GM19324 (cell line): ENCODE measurements at regions not wholly inside any gene's neighbourhood (a gene's known extent, or its start where the extent isn't known, plus 50 kb on each side); places are given as distances from the start of the nearest gene placed in this dataset.
"Not testable (repeated sequence)": the region's sequence is repeated elsewhere in the genome, so short reads cannot be mapped to it uniquely, and the experiment has no call there.

ENCODE experiments used
- ATAC-seq: cut with Tn5 transposase; IDR thresholded peaks from one replicate; pipeline ENCODE4 v1.9.1; 2021; ENCODE audit warnings: mild to moderate bottlenecking, moderate library complexity; ENCODE audit not compliant: unreplicated experiment, low FRiP score

DNA sequence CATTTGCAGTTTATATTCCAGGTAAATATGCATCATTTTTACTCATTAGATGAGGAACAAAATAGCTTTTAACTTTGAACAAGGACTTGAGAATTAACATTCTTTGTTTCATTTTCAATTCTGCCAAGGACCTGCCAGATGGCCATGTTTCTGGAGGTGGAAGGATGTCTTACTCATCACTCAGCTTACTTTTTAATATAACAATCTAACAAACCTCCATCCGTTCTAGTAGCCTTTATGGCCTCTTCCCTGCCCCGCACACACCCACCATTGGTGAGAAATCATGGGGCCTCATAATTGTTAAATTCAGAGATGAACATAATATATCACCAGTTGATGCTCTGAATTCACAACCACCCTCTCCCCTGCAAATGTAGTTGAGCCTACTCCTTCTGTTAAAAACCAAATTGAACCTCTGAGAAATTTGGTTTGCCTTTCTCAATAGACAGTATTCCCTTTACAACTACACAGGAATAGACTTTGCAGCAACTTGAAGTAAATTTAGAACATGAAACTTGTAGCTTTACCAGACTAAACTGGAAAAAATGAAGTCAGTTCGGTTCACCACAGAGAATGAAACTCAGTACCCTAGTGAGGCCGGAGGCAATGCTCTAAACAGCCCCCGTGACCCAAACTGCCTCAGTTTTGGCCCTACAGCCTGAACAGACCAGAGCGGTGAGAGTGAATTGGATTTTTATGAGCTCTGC is 50.1 kb upstream of the ACSL4 start:
- peak; percentile 80 for ATAC-seq

DNA sequence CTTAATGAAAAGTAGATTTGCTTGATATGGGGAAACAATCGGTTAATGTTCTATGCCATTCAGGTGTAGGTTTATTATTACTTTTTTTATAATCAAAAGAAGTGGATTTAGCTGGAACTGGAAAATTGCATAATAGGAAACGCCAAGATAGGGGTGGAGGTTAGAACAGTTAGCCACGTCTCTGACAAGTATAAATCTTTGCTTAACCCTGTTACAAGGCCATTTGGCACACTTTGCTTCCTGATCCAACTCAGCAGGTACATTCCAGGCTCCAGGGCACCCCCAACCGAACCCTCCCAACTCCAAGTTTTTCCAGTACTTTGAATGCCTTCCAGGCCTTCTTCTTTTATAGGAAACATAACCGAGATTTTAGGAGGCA is 50.6 kb upstream of the ACSL4 start:
- ATAC-seq: no peak

DNA sequence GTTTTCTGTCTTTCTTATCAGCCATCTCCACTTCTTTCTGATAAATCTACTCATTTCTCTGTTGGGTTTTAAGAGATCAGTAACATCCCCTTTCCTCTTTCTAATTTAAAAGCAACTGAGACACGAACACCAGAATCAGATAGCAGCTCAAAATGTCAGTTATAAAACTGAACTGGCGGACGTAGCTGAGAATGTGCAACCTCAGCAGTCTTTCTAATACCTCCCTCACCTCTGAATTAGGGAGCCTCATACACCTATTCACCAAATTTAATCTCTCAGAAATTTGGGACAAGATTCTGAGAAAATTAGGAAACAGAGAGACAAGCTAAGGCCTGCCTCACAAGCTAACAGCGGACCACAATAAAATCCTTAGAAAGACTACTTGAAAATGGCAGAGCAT is 52.0 kb upstream of the ACSL4 start:
- ATAC-seq: no peak

DNA sequence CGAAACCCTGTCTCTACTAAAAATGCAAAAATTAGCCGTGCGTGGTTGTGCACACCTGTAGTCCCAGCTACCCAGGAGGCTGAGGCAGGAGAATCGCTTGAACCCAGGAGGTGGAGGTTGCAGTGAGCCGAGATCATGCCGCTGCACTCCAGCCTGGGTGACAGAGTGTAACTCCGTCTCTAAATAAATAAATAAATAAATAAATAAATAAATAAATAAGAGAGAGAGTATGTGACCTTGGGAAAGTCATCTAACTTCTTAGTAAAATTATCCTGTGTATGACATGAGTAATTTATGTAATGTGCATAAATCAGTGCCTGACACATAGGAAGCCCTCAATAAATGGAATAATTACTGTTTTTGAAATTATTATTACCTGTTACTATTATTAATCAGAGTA is 57.5 kb upstream of the ACSL4 start:
- ATAC-seq: not testable (repeated sequence)

DNA sequence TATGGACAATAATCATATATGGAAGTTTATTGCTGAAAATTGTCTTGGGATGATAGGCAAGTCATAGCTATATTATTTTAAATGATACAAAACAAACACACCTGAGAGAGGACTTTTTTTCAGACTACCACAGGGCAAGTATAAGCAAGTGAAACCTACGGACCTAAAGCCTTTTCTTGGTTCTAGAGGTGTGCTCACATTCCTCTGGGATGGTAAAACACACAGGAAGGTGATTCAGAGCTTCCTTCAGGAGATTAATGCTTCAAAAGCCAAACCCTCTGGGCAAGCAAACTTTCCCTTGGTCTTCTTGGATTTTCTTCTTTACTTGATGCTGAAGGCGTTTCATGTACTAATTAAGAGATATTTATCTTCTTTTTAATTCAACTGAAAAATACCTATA is 60.1 kb upstream of the ACSL4 start:
- no peak for ATAC-seq

DNA sequence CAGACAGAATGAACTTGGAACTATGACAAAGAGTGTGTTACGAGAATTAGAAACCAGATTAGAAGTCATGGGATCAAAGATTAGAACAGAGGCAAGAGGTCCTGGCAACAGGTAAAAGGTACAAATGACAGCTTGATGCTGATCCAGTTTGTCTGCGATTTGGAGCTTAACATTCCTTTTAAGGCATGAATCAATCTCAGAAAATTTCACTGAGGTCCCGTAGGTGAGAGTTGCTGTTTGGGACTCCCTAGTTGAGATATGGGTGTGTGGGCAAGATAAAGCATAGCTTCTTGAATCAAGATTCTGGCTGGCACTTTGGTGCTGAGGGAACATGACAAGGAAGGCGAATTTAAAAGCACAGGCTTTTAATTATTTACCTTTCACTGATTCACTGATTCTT is 62.6 kb upstream of the ACSL4 start:
- no peak for ATAC-seq

DNA sequence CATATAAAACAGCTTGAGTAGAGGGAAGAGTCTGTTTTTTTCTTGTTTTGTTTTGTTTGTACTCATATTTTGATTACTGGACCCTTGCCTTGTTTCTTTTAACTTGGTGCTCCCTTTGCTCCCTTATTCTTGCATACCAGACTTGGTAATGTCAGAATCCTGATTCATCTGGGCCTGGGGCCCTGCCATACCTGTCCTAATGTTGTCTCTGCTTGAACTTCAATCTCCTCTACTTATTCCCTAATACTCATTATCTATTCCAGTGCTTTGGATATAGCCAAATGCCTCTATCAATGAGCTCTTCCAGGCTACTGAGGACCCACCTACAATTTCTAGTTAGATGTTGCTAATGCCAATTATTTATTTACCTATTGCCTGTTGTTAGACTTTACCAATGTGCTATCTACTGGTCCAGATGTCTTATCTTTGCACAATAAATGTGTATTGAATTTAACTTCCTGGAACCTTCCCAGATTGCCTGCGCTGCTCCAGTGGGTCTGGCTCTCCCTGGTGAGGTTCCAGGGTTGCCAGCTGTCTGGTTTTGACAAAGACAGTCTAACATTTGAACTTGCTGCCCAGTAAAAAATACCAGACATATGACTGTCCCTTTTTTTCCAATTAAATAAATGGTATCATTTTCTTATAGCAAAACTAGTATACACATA is 64.4 kb upstream of the ACSL4 start:
- ATAC-seq: no peak

DNA sequence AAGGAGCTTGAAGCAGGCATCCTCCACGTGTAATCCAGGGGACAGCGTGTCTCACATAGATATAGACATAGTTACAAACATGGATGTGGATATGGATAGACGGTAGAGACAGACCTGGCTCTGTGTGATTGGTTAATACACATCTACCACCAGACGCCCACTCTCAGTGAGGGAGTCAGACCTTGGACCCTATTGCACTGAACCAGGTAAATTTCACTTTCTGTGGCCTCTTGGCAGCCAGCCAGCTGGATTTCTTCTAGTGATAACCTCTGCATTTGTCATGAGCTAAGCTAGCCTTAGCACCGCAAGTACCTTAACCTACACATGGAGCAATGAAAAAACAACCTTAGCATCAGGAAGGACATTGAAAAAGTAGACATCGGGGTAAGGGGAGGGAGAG is 79.2 kb upstream of the ACSL4 start:
- no peak for ATAC-seq

DNA sequence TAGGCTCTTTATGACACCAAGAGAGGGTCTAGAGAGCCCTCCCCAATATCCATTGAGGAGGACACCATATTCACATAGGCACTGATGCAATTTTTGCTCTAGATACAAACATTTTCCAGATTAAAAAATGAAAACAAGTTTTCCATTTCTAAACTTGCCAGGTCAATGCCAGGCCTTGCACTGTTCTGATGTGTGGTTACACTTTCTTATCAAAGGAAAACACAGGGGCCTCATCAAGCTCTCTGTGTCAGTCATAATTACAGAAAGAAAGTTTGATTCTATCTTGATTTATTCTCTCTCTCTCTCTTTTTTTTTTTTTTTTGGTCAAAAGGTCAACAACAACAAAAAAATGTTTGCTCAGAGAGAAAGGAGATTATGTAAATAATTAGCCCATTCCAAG is 80.2 kb upstream of the ACSL4 start:
- no peak for ATAC-seq

DNA sequence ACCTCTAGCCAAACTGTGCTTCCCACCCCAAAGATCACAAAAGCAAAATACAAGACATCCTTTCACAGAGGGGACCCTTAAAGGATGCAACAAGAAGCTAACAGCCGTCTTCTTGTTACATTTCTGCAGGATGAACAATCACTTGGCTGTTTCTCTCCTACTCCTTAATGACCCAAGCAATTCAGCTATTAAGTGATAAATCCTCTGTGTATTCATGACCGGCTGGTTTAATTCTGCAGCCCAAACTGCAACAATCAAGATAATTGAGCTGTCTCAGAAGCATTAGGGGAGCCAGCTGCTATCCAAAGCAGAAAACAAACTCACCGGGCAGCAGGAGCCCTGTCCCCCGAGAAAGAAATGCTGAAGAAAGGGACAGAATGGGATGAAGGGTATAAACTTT is 85.9 kb upstream of the ACSL4 start:
- ATAC-seq: no peak

DNA sequence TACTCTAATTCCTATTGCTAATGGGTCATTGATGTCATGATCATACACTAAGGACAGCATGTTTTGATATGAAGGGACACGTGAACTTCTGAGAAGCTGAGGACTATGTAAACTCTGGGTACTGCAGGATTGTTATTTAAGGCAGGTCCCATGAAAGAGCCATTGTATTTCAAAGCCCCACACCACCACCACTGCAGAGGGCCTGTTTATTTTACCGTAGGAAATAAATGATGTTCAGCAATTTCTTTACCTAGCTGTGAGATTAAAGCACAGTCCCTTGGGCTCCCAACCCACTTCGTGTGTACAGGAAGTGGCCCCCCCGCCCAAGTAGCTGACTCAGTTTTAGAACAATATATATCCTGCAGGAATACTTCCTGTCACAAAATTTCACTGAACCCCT is 89.8 kb upstream of the ACSL4 start:
- no peak for ATAC-seq

DNA sequence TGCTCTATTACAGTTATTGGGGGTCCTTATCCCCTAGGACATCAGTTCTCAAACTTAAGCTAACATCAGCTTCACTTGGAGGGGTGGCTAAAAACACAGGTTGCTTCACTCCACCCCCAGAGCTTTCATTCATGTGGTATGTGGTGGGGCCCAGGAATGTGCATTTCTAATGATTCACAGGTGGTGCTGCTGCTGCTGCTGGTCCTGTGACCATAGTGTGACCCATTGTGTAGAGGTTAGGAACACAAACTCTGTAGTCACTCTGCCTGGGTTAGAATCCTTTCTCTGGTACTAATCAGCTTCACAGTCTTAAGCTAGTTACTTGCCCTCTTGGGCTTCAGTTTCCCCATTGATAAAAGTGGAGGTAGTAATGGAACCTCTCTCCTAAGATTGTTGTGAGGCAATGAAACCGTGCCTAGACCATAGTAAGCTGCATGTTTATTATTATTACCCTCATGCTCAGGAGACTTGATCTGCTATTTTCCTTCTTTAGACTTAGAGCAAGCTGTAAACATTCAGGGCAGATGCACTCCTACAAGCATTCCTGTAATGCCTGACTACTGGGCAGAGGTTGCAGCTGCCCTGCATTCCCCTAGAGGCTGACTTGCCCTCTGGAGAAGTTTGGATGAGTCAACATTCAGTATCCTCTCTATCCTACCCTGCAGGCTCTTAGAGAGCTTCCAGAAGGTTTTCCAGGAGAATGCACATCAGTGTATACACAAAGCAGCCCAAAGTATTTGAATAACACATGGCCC is 94.1 kb upstream of the ACSL4 start:
- no peak for ATAC-seq

DNA sequence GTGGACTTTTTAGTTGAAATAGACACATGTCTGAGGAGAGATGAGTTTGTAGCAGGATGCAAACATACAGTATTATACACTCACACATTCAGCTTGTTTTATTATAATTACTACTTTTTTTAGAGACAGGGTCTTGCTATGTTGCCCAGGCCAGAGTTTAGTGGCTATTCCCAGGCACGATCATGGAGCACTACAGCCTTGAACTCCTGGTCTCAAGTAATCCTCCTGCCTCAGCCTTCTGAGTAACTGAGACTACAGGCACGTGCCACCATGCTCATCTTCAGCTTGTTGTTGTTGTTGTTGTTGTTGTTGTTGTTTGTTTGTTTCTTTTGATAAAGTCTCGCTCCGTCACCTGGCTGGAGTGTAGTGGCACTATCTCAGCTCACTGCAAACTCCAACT is 94.7 kb upstream of the ACSL4 start:
- ATAC-seq: no peak

DNA sequence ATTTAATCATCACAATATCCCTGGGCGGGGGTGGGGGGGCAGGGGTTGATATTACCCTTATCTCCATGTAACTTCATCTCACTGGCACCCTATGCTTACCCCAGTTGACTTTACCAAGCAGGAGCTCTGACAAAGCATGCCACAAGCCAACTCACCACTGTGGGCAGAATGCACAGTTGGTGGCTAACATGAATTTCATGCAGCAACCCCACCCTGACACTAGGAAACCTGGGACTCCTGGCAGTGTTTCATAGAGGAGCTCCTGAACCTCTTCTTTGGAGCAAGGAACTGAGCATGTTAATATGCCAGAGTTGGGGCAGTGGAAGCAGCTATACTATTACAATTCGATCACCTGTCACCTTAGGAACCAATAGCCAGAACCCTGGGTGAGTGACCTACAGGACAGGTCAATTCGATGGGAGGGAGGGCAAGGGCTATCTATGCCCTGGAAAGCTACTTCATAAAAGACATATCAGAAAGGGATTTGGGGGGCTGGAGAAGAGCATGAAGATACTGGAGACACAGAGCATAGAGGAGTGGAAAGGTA is 97.2 kb upstream of the ACSL4 start:
- ATAC-seq: no peak

DNA sequence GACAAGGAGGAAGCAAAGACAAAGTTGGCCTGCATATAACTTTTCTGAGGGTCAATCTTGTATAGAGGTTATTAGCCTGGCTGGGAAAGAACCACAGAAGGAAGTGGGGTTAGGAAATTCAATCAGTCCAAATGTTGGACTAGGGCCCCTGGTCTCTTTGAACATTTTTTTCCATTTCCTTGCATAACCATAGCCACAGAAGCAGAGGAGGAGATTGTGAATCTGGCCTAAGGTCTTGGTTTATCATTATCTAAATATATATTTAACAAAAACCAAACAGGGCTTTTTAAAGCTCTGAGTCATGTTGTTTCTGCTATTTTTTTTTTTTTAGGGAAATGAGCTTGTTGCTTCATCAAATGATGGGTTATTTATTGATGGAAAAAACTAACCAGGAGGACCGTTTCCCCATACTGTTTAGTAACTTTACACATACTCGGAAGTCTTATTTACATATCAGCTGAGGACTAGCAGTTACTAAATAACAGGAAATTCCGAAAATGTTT is 97.7 kb upstream of the ACSL4 start:
- ATAC-seq: peak; percentile 69

DNA sequence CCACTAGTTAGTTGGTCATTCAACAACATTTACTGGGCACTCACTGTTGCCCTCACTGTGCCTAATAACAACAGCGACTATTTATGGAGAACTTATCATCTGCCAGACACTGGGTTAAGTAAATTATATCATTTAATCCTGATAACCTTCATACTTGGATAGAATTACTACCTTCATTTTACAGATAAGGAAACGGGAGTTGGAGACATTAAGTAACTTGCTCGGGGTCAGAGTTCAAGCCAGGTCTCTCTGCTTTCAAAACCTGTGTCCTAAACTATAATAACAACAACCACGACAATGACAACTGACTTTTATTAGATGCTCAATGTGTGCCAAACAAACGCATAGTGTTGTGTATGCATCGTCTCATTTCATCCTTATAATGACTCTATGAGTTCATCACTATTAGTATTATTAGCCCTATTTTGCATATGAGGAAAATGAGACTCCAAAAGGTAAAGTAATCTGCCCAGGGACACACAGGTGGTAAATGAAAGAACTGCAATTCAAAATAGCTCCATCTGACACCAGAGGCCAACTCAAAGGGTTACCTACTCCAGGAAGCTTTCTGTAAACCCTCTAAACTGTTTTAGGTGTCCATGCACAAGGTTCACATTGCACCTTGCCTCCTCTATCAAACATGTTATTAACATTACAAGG is 98.4 kb upstream of the ACSL4 start:
- peak; percentile 44 for ATAC-seq

DNA sequence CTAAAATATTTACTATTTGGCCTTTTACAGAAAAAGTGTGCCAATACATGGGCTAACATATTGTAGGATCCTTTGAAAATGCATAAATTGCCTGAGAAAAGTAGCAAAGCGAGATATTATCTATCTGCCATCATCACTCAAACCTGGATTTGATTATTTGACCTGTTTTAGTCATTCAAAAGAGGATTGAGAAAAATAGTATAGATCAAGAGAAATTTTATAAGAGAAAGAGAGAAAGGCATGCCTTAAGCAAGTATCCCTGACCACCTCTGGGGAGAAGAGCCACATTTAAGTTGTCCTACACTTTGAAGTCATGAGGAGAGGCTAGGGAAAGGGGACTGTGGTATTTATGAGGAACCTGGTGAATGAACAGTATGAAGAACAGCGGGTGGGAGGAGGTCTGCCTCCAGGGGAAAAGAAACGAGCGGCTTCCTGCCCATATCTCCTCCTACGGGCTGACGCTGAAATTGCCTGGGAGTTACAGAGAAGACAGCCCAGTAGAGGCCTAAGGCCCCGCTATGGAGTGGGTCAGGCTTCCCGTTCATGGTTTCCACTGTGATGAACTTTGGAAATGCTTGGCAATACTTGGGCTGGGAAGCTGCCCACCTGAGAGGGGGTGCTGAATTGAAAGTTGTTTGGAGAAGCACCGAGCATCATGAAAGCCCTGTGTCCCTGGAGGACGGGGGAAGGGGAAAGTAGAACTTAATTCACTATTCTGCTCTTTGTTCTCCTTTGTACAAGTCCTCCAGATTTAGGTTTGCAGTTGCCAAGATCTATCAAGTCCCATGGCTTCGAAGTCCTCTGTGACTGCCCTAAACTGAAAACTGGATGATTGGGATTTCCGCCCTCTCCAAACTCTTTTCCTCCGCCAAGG is 106.9 kb upstream of the ACSL4 start:
- no peak for ATAC-seq

DNA sequence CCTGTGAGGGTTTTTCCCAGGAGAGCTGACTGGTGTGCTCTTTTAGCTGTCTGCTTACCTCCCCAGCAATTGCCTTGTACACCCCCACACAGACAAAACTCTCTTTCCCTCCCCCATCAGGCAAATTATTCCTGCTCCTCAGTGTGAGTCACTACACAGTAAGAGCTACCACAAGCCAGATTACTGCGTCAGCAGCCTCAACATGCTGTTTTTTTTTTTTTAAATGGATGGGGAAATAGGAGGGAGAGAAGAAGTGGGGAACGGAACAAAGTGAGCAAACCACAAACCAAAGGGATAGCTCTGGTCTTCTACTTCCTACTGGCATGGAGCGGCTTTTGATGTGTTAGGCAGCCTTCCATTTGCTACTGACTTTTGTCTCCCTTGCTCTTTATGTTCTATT is 107.5 kb upstream of the ACSL4 start:
- ATAC-seq: no peak

DNA sequence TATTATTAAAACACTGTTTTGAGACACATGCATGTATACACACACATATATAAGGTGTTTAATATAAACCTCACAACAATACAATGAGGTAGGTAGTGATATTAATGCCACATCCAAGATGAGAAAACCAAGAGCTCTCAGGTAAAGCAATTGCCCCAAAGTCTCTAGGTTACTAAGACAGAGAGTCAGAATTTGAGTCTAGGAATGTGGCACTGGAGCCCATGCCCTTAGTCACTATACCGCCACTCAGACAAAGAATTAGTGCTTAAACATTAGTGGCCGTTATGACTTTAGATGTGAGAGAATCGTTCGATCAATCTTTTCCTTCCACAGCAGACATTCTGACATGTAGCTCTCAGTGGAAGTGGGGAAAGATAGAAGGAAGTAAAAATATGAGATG is 108.2 kb upstream of the ACSL4 start:
- no peak for ATAC-seq
